ENCODE measurements at regions not wholly inside any gene's neighbourhood (a gene's known extent, or its start where the extent isn't known, plus 50 kb on each side); places are given as distances from the start of the nearest gene placed in this dataset.
"Not testable (repeated sequence)": the region's sequence is repeated elsewhere in the genome, so short reads cannot be mapped to it uniquely, and the experiment has no call there.

DNA sequence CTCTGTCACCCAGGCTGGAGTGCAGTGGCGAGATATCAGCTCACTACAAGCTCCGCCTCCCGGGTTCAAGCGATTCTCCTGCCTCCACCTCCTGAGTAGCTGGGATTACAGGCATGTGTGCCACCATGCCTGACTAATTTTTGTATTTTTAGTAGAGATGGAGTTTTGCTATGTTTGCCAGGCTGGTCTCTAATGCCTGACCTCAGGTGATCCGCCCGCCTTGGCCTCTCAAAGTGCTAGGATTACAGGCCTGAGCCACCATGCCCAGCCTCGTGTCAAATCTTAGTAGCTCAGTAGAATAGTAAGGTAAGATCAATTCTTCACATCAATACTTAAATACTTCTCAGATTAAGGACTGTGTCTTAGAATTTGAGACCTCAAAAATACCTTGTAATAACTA lies 112.5 kb upstream of the PNPLA4 start:
- H3K27ac ChIP-seq (ENCODE audit: low read depth, low read length); DNase-seq; H3K4me1 ChIP-seq (ENCODE audit: control insufficient read depth in 1 of 2, insufficient read depth in 2 of 2, low read length in 2 of 2); H3K79me1 ChIP-seq (ENCODE audit: low read length); H2BK120ac ChIP-seq (ENCODE audit: insufficient read depth, low read length, poor library complexity); H3K36me3 ChIP-seq (ENCODE audit: control insufficient read depth in 1 of 2, insufficient read depth in 2 of 2, low read length in 2 of 2); H4K91ac ChIP-seq (ENCODE audit: low read depth, low read length); H3K4me2 ChIP-seq (ENCODE audit: low read length); H3K4ac ChIP-seq (ENCODE audit: low read depth, low read length); H3K9me3 ChIP-seq (ENCODE audit: insufficient read depth, low read depth, low read length); H2BK12ac ChIP-seq (ENCODE audit: low read length); H3K4me3 ChIP-seq (ENCODE audit: low read depth, low read length); H3K18ac ChIP-seq (ENCODE audit: low read length); H3K27me3 ChIP-seq (ENCODE audit: insufficient read depth, low read length); H3K9ac ChIP-seq (ENCODE audit: low read length); H3K79me2 ChIP-seq (ENCODE audit: control insufficient read depth, insufficient read depth, low read length, poor library complexity); H4K8ac ChIP-seq (ENCODE audit: low read depth, low read length); H2AK5ac ChIP-seq (ENCODE audit: low read length); H4K12ac ChIP-seq (ENCODE audit: low read depth, low read length); H2AFZ ChIP-seq (ENCODE audit: insufficient read depth, low read length, poor library complexity); H3K23ac ChIP-seq (ENCODE audit: low read length); H2BK5ac ChIP-seq (ENCODE audit: low read depth, low read length, poor library complexity); H3K14ac ChIP-seq (ENCODE audit: low read length): not testable (repeated sequence)
- WGBS (ENCODE audit: extremely low coverage, insufficient coverage, insufficient read length), result no CpG with 5 or more reads among the region's 7 CpGs

DNA sequence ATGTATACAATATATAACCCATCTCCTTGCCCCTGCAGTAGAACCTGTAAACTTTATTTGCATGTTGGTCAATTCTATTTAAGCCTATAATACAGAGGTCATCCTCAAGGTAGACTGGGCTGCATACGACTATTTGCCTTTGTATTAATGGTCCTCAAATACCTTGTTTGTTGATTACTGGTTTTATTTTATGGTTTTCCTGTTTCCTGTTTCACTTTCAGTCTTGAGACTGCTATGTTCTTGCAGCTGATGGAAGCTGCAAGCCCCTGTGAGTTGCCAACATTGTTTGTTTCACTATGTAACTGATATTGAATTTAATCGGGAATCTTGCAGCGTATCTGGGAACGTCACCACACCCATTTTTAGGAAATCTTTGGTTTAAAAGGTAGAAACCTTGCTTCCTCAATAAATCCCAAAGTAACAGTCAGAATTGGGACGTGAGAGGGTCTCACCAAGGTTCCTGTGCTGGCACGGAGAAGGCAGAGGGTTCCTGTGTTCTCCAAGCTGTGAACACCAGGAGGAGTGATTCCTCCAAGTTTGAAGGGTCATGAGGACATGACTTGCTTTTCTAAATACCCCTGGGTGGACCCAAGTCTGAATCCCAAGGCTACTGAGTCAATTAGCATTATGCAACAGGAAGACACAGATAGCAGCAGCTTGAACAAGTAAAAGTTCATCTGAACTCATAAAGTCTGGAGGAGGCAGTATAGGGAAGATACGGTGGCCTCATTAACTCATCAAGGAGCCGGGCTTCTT lies 110.6 kb upstream of the PNPLA4 start:
- DNase-seq, result no peak
- H3K4me2 ChIP-seq (ENCODE audit: low read length), result no peak overlapping the region

DNA sequence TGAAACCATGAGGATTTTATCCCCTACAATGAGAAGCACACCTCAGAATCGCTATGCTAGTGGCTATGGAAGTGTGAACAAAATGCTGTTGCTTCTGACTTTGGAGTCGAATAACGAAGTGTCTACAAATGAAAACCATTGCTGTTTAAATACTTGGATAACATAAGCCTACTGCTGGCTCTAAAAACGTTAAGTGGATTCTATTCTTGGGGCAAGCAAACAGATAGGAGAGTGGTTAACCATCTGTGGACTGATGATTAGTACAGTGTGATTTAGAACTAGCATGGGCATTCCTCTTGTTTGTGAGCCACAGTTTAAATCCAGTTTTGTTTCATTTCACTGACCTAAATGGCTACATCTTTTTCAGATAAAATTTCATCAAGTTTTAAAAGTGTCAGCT lies 109.7 kb upstream of the PNPLA4 start:
- H4K12ac ChIP-seq (ENCODE audit: low read depth, low read length), result no peak overlapping the region
- no peaks in the 10 kb centered on the region for H3K9me3 ChIP-seq (ENCODE audit: insufficient read depth, low read depth, low read length)
- H3K18ac ChIP-seq (ENCODE audit: low read length), result no peak overlapping the region
- H3K9ac ChIP-seq (ENCODE audit: low read length), result no peak overlapping the region
- no peak overlapping the region for H3K14ac ChIP-seq (ENCODE audit: low read length)
- H2BK120ac ChIP-seq (ENCODE audit: insufficient read depth, low read length, poor library complexity), result no peak overlapping the region
- no peak overlapping the region for H3K27ac ChIP-seq (ENCODE audit: low read depth, low read length)
- no peak overlapping the region for H4K91ac ChIP-seq (ENCODE audit: low read depth, low read length)
- no peaks in the 10 kb centered on the region for H3K4me1 ChIP-seq (ENCODE audit: control insufficient read depth in 1 of 2, insufficient read depth in 2 of 2, low read length in 2 of 2)
- H2BK12ac ChIP-seq (ENCODE audit: low read length), result no peak overlapping the region
- no peaks in the 10 kb centered on the region for H3K36me3 ChIP-seq (ENCODE audit: control insufficient read depth in 1 of 2, insufficient read depth in 2 of 2, low read length in 2 of 2)
- no peak for DNase-seq
- H3K79me1 ChIP-seq (ENCODE audit: low read length), result no peaks in the 10 kb centered on the region
- no peak overlapping the region for H2AFZ ChIP-seq (ENCODE audit: insufficient read depth, low read length, poor library complexity)
- no peak overlapping the region for H2BK5ac ChIP-seq (ENCODE audit: low read depth, low read length, poor library complexity)
- H3K27me3 ChIP-seq (ENCODE audit: insufficient read depth, low read length), result no peaks in the 10 kb centered on the region
- no peak overlapping the region for H3K23ac ChIP-seq (ENCODE audit: low read length)
- H4K8ac ChIP-seq (ENCODE audit: low read depth, low read length), result no peak overlapping the region
- WGBS (ENCODE audit: extremely low coverage, insufficient coverage, insufficient read length), result no CpG with 5 or more reads among the region's 4 CpGs
- H3K4ac ChIP-seq (ENCODE audit: low read depth, low read length), result no peak overlapping the region
- no peak overlapping the region for H2AK5ac ChIP-seq (ENCODE audit: low read length)
- H3K4me3 ChIP-seq (ENCODE audit: low read depth, low read length), result no peak overlapping the region
- H3K79me2 ChIP-seq (ENCODE audit: control insufficient read depth, insufficient read depth, low read length, poor library complexity), result no peaks in the 10 kb centered on the region
- H3K4me2 ChIP-seq (ENCODE audit: low read length), result no peak overlapping the region

More for the DNA sequence above, 110.6 kb upstream of the PNPLA4 start:
- Histone ChIP-seq H2AK5ac (ENCODE audit: low read length) (no peak overlapping the region), H3K36me3 (ENCODE audit: control insufficient read depth in 1 of 2, insufficient read depth in 2 of 2, low read length in 2 of 2) (no peaks in the 10 kb centered on the region), H4K91ac (ENCODE audit: low read depth, low read length) (no peak overlapping the region), H3K27me3 (ENCODE audit: insufficient read depth, low read length) (no peaks in the 10 kb centered on the region), H4K8ac (ENCODE audit: low read depth, low read length) (no peak overlapping the region), H3K4me1 (ENCODE audit: control insufficient read depth in 1 of 2, insufficient read depth in 2 of 2, low read length in 2 of 2) (no peaks in the 10 kb centered on the region), H3K9me3 (ENCODE audit: insufficient read depth, low read depth, low read length) (no peaks in the 10 kb centered on the region), H3K79me1 (ENCODE audit: low read length) (no peaks in the 10 kb centered on the region), H3K18ac (ENCODE audit: low read length) (no peak overlapping the region), H2AFZ (ENCODE audit: insufficient read depth, low read length, poor library complexity) (no peak overlapping the region), H3K23ac (ENCODE audit: low read length) (no peak overlapping the region), H2BK12ac (ENCODE audit: low read length) (no peak overlapping the region), H2BK120ac (ENCODE audit: insufficient read depth, low read length, poor library complexity) (no peak overlapping the region), H3K4ac (ENCODE audit: low read depth, low read length) (no peak overlapping the region), H3K14ac (ENCODE audit: low read length) (no peak overlapping the region), H3K4me3 (ENCODE audit: low read depth, low read length) (no peak overlapping the region), H4K12ac (ENCODE audit: low read depth, low read length) (no peak overlapping the region), H3K79me2 (ENCODE audit: control insufficient read depth, insufficient read depth, low read length, poor library complexity) (no peaks in the 10 kb centered on the region), H3K9ac (ENCODE audit: low read length) (no peak overlapping the region), H3K27ac (ENCODE audit: low read depth, low read length) (no peak overlapping the region), H2BK5ac (ENCODE audit: low read depth, low read length, poor library complexity) (no peak overlapping the region)
- WGBS (ENCODE audit: extremely low coverage, insufficient coverage, insufficient read length), result no CpG with 5 or more reads among the region's 8 CpGs

DNA sequence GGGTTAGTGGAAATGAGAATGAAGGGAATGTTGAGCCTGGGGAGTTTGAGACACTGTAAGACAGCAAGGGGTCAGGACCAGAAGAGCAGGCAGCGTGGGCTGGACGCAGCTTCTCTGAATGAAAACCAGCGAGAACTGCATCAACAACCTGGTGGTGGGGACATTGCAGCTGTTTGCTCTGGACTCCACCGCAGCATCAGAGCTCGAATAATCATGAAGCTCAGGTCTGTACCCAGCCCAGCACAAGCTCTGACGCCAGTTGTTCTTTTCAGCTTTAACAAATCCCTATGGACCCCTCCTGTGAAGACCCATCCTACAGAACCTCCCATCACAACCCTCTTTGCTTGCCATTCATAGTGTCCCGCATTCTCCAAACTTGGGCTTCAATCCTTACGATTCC lies 106.8 kb upstream of the PNPLA4 start:
- Histone ChIP-seq H4K12ac (ENCODE audit: low read depth, low read length) (no peak overlapping the region), H4K91ac (ENCODE audit: low read depth, low read length) (no peak overlapping the region), H3K4me1 (ENCODE audit: control insufficient read depth in 1 of 2, insufficient read depth in 2 of 2, low read length in 2 of 2) (no peaks in the 10 kb centered on the region), H3K36me3 (ENCODE audit: control insufficient read depth in 1 of 2, insufficient read depth in 2 of 2, low read length in 2 of 2) (no peaks in the 10 kb centered on the region), H3K18ac (ENCODE audit: low read length) (no peak overlapping the region), H3K4ac (ENCODE audit: low read depth, low read length) (no peak overlapping the region), H2AK5ac (ENCODE audit: low read length) (no peak overlapping the region), H3K14ac (ENCODE audit: low read length) (no peak overlapping the region), H3K4me2 (ENCODE audit: low read length) (no peak overlapping the region), H3K27ac (ENCODE audit: low read depth, low read length) (no peak overlapping the region), H3K79me2 (ENCODE audit: control insufficient read depth, insufficient read depth, low read length, poor library complexity) (no peaks in the 10 kb centered on the region), H3K79me1 (ENCODE audit: low read length) (no peaks in the 10 kb centered on the region), H3K27me3 (ENCODE audit: insufficient read depth, low read length) (no peaks in the 10 kb centered on the region), H4K8ac (ENCODE audit: low read depth, low read length) (no peak overlapping the region), H2AFZ (ENCODE audit: insufficient read depth, low read length, poor library complexity) (no peak overlapping the region), H3K9ac (ENCODE audit: low read length) (no peak overlapping the region), H2BK120ac (ENCODE audit: insufficient read depth, low read length, poor library complexity) (no peak overlapping the region), H2BK12ac (ENCODE audit: low read length) (no peak overlapping the region), H3K9me3 (ENCODE audit: insufficient read depth, low read depth, low read length) (no peaks in the 10 kb centered on the region), H3K4me3 (ENCODE audit: low read depth, low read length) (no peak overlapping the region), H2BK5ac (ENCODE audit: low read depth, low read length, poor library complexity) (no peak overlapping the region), H3K23ac (ENCODE audit: low read length) (no peak overlapping the region)
- DNase-seq, result no peak
- WGBS (ENCODE audit: extremely low coverage, insufficient coverage, insufficient read length), result no CpG with 5 or more reads among the region's 8 CpGs

Data from trophoblast cell (in vitro differentiated cells and primary cell).